Germinal center (tissue), 1 donor: ENCODE measurements at regions not wholly inside any gene's neighbourhood (a gene's known extent, or its start where the extent isn't known, plus 50 kb on each side); places are given as distances from the start of the nearest gene placed in this dataset.

ENCODE experiments used
- DNase-seq: peaks from one replicate; pipeline ENCODE4 v3.0.0; 2012; ENCODE audit warnings: mixed read lengths, low spot score

DNA sequence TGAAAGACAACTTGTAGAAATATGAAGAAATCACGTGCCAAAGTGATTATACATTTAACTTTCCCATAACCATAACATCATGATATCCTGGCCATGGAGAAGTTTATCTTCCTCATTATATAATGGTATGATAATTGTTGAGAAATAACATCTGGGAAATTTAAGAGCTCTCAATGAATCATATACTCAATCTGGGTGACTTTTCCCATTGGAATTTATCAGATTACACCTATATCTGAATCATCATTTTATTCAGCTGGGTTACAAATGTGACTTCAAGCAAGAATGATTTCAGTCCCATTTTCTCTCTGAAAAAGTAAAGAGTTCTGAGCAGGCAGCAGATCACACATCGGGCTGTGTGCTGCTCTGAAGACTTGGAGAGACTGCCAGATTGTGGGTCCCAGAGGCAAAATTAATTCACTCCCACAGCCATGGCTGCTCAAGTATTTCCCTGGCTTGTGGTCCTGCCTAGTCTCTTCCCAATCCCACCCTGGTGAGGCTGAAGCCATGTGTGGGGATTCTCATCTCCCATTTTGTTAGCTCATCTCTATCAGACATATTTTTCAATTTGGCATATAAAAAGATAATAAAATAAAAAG, 278.0 kb downstream of the MRPL39 start:
- DNase-seq = no peak

- no peak for DNase-seq
These were observed 278.5 kb downstream of the MRPL39 start for GRCh38 chr21:25328736-25329135.

- no peak for DNase-seq
These were observed 281.1 kb downstream of the MRPL39 start for GRCh38 chr21:25326181-25326580.

DNA sequence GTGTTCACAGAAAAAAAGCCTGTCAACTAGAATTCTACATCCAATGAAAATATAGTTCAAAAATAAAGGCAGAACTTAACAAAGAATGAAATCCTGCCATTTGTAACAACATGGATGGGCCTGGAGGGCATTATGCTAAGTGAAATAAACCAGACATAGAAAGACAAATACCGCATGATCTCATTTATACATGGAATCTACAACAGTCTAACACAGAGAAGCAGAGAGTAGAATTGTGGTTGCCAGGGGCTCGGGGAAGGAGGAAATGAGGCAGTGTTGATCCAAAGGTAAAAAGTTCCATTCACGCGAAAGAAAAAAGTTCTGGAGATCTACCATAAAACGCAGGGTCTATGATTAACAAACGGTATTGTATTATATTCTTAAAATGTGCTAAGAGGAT, 282.6 kb downstream of the MRPL39 start:
- no peak for DNase-seq

- no peak for DNase-seq
These were observed 283.8 kb downstream of the MRPL39 start for GRCh38 chr21:25323356-25323949.

- DNase-seq = no peak
These were observed 293.0 kb downstream of the MRPL39 start for GRCh38 chr21:25314247-25314646.

- peak; percentile 3 for DNase-seq
These were observed 293.5 kb downstream of the MRPL39 start for GRCh38 chr21:25313829-25314228.

DNA sequence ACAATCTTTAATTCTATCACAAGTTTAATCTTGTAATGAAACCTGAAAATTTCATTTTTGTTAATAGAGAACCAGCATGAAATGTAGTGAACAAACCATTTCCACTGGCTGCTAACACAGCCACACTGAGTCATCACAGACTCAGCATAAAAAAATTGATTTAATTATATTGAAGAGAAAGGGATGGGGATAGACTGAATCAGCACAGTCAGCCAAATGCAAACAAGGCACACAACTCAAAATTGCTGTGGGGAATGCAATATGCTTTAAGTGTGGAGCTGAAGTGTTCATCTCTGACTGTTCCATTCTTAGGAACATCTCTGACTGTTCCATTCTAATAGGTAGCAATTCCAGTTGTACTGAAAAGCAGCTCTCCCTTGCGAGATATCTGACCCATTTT, 299.8 kb downstream of the MRPL39 start:
- DNase-seq = no peak

DNA sequence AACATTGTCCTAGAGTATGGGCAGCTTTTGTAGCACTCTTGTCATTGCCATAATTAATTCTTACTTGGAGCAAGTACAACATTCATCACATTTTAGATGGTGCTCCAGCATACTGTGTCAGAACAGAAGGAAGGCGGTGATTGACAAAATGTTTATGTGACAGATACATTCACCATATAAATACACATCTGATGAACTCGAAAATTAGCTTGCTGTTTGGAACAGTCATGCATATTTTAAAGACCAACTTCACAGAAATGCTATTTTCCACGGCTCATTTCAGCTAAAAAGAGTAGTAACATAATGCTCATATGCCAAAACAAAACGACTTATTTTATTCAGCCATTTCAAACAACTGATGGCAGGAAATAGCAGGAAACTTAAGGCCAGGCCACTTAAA, 302.7 kb downstream of the MRPL39 start:
- no peak for DNase-seq

- DNase-seq = no peak
These were observed 306.6 kb downstream of the MRPL39 start for GRCh38 chr21:25300632-25301031.

DNA sequence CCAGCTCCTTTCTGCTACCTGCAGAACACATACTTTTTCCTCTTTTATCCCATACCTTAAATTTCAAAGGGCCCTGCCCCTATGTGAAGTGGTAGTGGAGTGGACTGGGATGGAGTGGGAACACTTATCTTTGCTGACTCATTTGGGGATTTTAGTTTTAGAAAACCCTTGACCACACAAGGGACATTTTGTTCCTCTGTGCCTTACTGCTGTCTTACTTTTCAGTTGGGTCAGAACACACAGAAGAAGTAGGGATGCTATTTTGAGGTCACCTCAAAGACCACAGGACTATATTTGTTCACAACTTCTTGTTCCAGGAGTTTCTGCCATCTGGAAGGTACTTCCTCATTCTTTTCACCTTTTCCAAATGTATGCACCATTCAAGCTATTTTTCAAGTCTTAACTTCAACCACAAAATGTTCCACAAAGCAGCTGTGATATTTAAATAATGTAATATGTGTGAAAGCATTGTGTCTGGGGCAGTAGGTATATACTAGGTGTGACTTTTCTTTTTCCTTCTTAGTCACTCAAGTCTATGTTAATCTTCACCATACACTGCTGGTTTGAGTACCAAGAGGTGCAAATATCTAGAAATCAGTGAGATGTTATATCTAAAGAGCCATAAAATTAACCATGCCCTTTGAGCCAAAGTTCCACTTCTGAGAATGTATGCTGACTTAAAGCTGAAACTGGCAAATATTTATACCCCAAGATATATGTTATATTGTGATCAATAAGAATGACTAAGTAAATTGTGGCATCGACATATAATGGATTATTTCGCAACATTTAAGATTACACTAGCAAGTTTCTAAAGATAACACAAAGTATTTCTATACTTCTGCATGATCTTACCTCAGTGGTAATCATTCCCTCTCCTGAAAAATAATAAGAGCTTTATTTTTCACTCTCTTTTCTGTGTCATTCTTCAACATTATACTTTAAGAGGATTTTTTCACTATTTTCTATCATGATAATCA, 308.5 kb downstream of the MRPL39 start:
- peak; percentile 10 for DNase-seq

GRCh38 chr21:25297117-25297516, 310.2 kb downstream of the MRPL39 start:
- no peak for DNase-seq

- no peak for DNase-seq
These were observed 311.0 kb downstream of the MRPL39 start for GRCh38 chr21:25296252-25296651.

DNA sequence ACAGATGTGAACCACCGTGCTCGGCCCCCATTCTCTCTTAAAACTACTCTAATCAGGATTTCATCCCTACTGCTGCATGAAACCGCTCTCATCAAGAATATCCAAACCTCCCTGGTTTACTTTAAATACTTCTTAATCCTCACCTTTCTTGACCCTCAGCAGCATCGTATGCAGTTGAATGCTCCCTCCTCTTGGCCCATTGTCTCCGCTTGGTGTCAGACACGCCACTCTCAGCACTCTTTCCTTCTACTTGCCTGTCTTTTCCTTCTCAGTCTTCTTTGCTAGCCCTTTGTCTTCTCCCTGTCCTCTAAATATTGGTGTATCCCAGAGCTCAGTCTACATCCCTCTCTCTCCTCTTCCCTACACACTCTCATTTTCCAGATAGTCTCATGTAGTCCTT, 314.9 kb downstream of the MRPL39 start:
- no peak for DNase-seq

GRCh38 chr21:25283720-25284119, 323.6 kb downstream of the MRPL39 start:
- peak; percentile 14 for DNase-seq

GRCh38 chr21:25281134-25281533, 326.1 kb downstream of the MRPL39 start:
- no peak for DNase-seq

DNA sequence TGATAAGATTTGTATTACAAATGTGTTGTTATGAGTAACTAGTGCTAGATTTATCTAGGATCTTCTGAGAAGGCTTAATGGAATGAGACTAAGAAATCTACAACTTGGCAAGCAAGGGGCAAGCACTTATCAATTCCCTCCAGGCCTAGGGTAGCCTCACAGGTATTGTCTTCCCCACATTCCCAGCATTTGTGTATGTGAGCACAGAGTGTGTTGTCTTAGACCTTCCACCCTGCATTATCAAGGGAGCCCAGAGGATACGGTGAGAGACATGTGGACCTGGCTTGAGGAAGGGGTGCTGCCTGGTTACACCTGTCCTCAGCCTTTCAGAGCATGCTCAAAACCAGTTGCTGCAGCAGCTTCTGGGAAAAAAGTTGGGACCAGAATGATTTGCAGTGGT, 327.2 kb downstream of the MRPL39 start:
- no peak for DNase-seq

- DNase-seq = no peak
These were observed 333.3 kb downstream of the MRPL39 start for GRCh38 chr21:25273959-25274358.

GRCh38 chr21:25254491-25255174, 352.6 kb downstream of the MRPL39 start:
- no peak for DNase-seq

GRCh38 chr21:25246546-25246945, 360.7 kb downstream of the MRPL39 start:
- no peak for DNase-seq

- DNase-seq = no peak
These were observed 362.5 kb downstream of the MRPL39 start for GRCh38 chr21:25244735-25245134.

DNA sequence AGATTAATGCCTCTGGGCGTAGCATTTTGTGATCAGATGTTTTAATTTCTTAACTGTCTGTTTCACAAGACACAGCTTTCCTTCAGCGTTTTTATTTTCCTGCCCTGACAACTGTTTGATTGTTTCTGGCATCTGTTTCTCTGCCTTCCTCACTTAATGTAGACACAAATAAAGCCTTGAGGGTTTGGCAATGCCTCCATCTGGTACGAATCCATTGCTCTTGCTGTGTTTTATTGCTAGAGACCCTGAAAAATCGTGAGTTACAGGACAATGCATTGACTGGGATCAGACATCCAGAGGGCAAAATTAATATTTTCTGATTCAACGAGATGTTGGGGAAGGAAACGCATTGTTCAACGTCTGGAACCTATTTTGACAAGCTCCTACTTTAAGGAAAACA, 363.5 kb downstream of the MRPL39 start:
- DNase-seq = no peak
